RCC 7860 (cell line): ENCODE measurements at regions not wholly inside any gene's neighbourhood (a gene's known extent, or its start where the extent isn't known, plus 50 kb on each side); places are given as distances from the start of the nearest gene placed in this dataset.

Source experiments
- DNase-seq: peaks from one replicate; pipeline ENCODE4 v3.0.0-alpha.2; 2015; ENCODE audit warnings: low spot score
- FAIRE-seq: peaks from 2 replicates; lab custom pipeline; 2012; peaks lifted over from hg19 to GRCh38; lab: Jason Lieb, UNC

- DNase-seq (no peak), FAIRE-seq (no peak)
Observed at GRCh38 chr1:56395776-56396175, 183.6 kb downstream of the PLPP3 start.

DNA sequence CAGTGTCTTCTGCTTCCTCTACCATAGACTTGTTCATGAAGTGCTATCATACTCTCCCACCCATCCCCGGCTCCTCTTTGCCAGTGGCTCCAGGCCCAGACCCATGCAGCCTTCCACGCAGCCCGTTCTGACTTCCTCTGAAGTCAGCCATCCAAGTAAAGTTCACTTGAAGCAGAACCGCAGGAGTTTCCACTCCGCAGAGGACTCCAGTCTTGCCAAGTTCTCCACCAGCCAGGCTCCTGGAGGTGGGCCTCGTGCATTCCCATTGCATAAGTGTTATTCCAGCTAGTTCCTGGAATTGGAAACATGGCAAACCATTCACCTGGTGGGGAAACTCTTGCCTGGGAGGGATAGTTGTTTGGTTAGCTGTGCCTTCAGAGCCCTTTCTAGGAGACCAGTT lies 185.1 kb downstream of the PLPP3 start:
- no peak for DNase-seq
- no peak for FAIRE-seq

GRCh38 chr1:56390934-56391731 lies 188.2 kb downstream of the PLPP3 start:
- DNase-seq: no peak
- no peak for FAIRE-seq

DNA sequence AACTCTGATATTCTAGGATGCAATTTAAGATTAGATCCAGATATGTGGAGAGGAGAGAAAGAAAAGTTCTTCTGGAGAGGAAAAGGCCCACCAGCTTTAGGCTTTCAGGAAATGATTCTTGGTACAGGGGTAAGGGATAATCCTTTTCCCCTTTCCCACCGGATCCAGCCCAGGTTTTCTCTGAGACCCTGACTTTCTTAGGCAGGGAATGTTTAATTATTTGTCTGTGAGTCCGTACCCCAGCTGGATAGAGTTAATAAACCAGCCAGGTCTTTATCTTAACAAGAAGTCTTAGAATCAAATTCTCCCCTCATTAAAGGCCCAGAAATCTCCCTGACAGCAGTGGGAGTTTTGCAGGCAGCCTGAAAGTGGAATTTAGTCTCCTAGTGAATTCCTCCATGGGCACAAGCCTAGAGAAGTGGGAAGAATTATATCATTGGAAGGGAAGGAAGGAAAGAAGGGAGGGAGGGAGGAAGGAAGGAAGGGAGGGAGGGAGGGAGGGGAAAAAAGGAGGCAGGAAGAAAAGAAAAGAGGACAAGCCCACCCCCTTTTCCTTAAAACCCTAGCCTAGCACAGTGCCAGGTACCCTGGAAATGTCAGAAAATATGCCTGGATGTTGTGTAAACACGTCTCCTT lies 189.0 kb downstream of the PLPP3 start:
- no peak for FAIRE-seq
- DNase-seq: no peak

DNA sequence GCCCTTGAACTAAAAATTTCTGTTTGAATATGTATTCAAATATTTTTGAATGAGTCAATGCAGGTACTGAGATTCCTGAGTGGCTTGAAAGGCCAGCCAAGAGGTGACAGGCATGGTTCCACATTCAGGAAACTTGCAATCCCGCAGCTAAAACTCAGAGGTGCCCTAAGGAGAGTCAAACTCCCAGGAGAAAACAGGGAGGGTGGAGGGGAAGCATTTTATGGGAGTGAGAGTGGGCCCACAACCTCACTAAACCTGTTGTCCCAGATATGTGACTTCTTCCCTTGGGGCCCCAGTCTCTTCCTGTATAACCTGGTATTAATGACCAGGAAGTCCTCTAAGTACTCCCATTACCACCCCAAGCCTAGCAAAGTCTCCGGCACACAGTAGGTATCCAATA lies 189.6 kb downstream of the PLPP3 start:
- DNase-seq: no peak
- no peak for FAIRE-seq

GRCh38 chr1:56387071-56387740 lies 192.2 kb downstream of the PLPP3 start:
- no peak for DNase-seq
- FAIRE-seq: no peak

DNA sequence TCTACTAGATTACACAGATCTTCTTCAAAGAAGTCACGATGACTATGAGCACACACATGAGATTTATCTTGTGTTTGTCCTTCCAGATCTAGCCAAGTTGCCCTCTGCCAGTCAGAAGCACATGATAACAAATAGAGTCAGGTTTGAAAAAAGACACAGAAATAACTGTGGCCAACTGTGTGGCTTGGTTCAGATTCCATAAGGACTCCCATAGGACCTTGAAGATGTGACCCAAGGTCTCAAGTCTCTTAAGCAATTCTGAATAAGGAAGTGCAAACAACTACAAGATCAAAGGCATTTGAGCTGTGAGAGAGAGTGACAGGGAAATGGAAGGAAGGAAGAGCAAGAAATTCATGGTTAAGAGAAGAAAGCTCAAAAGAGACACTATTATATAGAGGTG lies 194.0 kb downstream of the PLPP3 start:
- DNase-seq (no peak), FAIRE-seq (no peak)

DNA sequence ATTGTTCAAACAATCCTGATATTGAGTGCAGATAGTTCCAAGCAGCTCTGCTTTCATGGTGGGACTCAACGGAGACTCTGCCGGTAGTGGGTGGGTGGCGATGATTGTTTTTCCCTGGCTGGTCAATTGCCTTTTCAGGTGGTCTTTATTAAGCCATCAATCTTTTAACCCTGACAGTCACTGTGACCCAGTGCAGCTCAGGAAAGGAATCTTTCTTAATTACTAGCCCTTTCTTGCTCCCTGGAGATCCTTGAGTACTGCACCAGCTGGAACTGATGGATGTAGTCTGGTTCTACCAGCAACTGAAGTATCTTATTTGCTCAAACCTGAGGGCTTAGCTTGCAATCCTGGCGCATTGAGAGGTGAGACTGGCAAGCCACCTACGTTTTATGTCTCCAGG lies 196.4 kb downstream of the PLPP3 start:
- no peak for DNase-seq
- no peak for FAIRE-seq

DNA sequence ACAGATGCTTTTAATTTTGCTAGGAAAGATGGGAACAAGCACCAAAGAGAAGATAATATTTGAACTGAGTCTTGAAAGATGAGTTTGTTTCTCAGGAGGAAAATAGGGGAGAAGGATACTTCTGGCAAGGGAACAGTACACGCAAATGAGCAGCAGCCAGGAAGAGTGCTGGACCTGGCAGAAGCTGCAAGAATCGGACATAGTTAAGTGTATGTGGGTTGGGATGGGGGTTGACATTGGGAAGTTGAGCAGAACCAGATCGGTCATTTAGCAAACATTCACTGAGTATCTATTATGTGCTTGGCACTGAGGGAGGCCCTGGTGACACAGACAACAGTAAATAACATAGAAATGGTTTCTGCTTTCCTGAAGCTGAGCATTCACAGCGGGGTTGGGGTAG lies 198.8 kb downstream of the PLPP3 start:
- no peak for FAIRE-seq
- no peak for DNase-seq

- DNase-seq (no peak), FAIRE-seq (no peak)
Observed at GRCh38 chr1:56378341-56379070, 200.9 kb downstream of the PLPP3 start.

- no peak for DNase-seq
- no peak for FAIRE-seq
Observed at GRCh38 chr1:56377431-56377830, 201.9 kb downstream of the PLPP3 start.

GRCh38 chr1:56376188-56376984 lies 203.0 kb downstream of the PLPP3 start:
- DNase-seq (no peak), FAIRE-seq (no peak)

- FAIRE-seq: peak; percentile 63
- no peak for DNase-seq
Observed at GRCh38 chr1:56375326-56375804, 204.0 kb downstream of the PLPP3 start.

GRCh38 chr1:56374026-56374974 lies 205.1 kb downstream of the PLPP3 start:
- FAIRE-seq (peak; percentile 95), DNase-seq (peak; percentile 68)

- no peak for FAIRE-seq
- no peak for DNase-seq
Observed at GRCh38 chr1:56370513-56370912, 208.8 kb downstream of the PLPP3 start.

DNA sequence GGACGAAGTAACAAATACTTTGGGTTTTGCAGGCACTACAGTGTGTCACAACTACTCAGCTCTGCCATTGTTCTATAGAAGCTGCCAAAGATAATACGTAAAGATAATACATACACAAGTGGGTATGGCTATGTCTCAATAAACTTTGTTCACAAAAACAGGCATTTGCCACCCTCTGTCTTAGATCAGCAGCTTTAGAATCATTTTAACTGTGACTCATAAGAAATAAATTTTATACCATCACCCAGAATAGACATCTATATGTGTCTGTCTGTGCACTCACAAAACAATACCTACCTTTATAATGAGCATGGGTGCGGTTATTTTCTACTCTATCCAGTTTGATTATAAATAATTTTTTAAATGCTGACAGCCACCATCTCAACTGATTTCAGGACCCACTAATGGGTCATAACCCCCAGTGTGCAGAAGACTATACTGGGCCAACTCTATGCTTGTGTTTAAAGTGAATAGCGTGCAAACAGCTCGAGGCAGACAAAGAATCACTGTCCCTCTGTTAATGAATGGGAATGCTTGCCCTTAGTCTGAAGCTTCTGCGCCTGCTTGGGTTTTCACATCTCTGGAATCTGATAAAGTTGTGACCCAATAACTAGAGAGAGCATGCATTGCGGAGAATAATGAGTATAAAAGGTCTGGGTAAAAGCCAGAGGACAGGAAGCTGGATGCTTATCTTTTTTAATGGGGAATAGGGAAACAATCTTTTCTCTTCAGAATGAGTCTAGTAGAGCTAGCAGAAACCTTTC lies 216.2 kb downstream of the PLPP3 start:
- FAIRE-seq (no peak), DNase-seq (no peak)

DNA sequence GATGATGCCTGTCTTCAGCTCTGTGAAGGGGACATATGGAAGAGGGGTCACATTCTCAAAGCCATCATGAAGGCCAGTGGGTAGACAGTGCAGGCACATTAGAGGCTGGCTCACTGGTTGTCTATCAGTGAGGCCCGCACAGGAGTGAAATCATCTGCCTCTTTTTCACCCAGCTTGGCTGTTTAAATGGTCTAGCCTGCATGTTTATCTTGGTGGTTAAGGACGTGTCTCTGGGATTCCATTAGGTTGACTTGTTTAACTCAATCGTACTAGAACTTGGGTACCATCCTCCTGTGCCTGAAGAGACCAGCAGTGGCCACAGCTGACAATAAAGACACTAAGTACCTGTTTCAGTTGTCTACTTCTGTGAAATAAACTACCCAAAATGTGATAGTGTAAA lies 219.3 kb downstream of the PLPP3 start:
- no peak for FAIRE-seq
- DNase-seq: no peak

DNA sequence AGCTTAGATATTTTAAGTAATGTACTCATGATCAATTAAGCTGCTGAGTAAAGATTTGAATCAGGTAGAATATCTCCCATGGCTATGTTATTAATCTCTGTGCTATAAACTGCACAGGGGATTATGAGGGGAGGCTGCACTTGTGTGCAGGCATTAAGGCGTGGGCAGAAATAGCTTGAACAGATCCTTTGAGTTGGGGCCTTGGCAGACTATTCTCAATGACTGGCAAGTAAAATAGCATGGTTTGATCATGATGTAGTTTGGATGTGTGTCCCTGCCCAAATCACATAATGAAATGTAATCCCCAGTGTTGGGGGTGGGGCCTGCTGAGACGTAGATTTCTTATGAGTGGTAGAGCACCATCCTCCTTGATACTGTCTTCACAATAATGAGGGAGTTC lies 220.3 kb downstream of the PLPP3 start:
- no peak for FAIRE-seq
- no peak for DNase-seq
